ENCODE measurements at regions not wholly inside any gene's neighbourhood (a gene's known extent, or its start where the extent isn't known, plus 50 kb on each side); places are given as distances from the start of the nearest gene placed in this dataset.

GRCh38 chr1:228936881-228937280 is 201.6 kb downstream of the RHOU start:
- TF ChIP-seq EZH2 (IDR thresholded peaks at IDR 0.05; ENCODE audit: borderline replicate concordance) (no peak), EZH2phosphoT487 (IDR thresholded peaks at IDR 0.05; ENCODE audit: low read depth, severe bottlenecking, unreplicated experiment) (no peak)
- TF ChIP-seq, protein P1, sequence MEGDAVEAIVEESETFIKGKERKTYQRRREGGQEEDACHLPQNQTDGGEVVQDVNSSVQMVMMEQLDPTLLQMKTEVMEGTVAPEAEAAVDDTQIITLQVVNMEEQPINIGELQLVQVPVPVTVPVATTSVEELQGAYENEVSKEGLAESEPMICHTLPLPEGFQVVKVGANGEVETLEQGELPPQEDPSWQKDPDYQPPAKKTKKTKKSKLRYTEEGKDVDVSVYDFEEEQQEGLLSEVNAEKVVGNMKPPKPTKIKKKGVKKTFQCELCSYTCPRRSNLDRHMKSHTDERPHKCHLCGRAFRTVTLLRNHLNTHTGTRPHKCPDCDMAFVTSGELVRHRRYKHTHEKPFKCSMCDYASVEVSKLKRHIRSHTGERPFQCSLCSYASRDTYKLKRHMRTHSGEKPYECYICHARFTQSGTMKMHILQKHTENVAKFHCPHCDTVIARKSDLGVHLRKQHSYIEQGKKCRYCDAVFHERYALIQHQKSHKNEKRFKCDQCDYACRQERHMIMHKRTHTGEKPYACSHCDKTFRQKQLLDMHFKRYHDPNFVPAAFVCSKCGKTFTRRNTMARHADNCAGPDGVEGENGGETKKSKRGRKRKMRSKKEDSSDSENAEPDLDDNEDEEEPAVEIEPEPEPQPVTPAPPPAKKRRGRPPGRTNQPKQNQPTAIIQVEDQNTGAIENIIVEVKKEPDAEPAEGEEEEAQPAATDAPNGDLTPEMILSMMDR (IDR thresholded peaks at IDR 0.05; ENCODE audit: poor library complexity) = no peak

Measured in hepatocyte (in vitro differentiated cells).